GM23338 (cell line): ENCODE measurements at regions not wholly inside any gene's neighbourhood (a gene's known extent, or its start where the extent isn't known, plus 50 kb on each side); places are given as distances from the start of the nearest gene placed in this dataset.
A peak's percentile ranks its signal among the peaks of the same experiment; 100 is the strongest.
"Not testable (repeated sequence)": the region's sequence is repeated elsewhere in the genome, so short reads cannot be mapped to it uniquely, and the experiment has no call there.

Experiments used
- ATAC-seq: fragments of 200-7000 bp; cut with Tn5 transposase; 3 replicates; pipeline ENCODE4 v1.9.1; 2020
- DNase-seq: peaks from one replicate; pipeline ENCODE4 v3.0.0-alpha.2; 2015; ENCODE audit warnings: low spot score
- H2AFZ ChIP-seq: fragments of 200-600 bp; sonication (generic); 2 replicates; pipeline ENCODE4 v1.8.0; 2016; ENCODE audit warnings: antibody characterized with exemption, mild to moderate bottlenecking, moderate library complexity
- H3F3A ChIP-seq: fragments of 200-600 bp; sonication (generic); replicated peaks from 2 replicates; pipeline ENCODE4 v1.8.0; 2017; ENCODE audit warnings: antibody characterized with exemption, mixed run types, low read depth
- H3K27ac ChIP-seq: fragments of 200-600 bp; sonication (generic); 2 replicates; pipeline ENCODE4 v1.6.1; 2016; ENCODE audit warnings: low read depth
- H3K27me3 ChIP-seq: fragments of 200-600 bp; sonication (generic); 2 replicates; pipeline ENCODE4 v1.8.0; 2016; ENCODE audit warnings: mild to moderate bottlenecking, mixed run types, moderate library complexity; ENCODE audit not compliant: insufficient read depth
- H3K36me3 ChIP-seq: fragments of 200-600 bp; sonication (generic); 2 replicates; pipeline ENCODE4 v1.8.0; 2016; ENCODE audit warnings: mild to moderate bottlenecking; ENCODE audit not compliant: insufficient read depth
- H3K4me1 ChIP-seq: fragments of 200-600 bp; sonication (generic); 2 replicates; pipeline ENCODE4 v1.8.0; 2016; ENCODE audit warnings: mild to moderate bottlenecking, moderate library complexity; ENCODE audit not compliant: insufficient read depth
- H3K4me2 ChIP-seq: fragments of 200-600 bp; sonication (generic); 2 replicates; pipeline ENCODE4 v1.7.1; 2017; ENCODE audit warnings: mixed run types
- H3K4me3 ChIP-seq: fragments of 200-600 bp; sonication (generic); 2 replicates; pipeline ENCODE4 v1.6.1; 2016; ENCODE audit warnings: mixed run types
- H3K79me2 ChIP-seq: fragments of 200-600 bp; sonication (generic); replicated peaks from 2 replicates; pipeline ENCODE4 v1.8.0; 2017; ENCODE audit warnings: mild to moderate bottlenecking; ENCODE audit not compliant: insufficient read depth
- H3K9me2 ChIP-seq: fragments of 200-600 bp; sonication (generic); 2 replicates; pipeline ENCODE4 v1.8.0; 2017; ENCODE audit not compliant: insufficient read depth
- H4K20me1 ChIP-seq: fragments of 200-600 bp; sonication (generic); replicated peaks from 2 replicates; pipeline ENCODE4 v1.8.0; 2017; ENCODE audit warnings: mild to moderate bottlenecking; ENCODE audit not compliant: insufficient read depth
- H3K27ac Mint-ChIP-seq: 2 replicates; pipeline ENCODE4 v1.8.0; 2020; ENCODE audit warnings: inconsistent platforms, mild to moderate bottlenecking, moderate library complexity, mixed read lengths
- H3K27me3 Mint-ChIP-seq: 3 replicates; pipeline ENCODE4 v1.8.0; 2022; ENCODE audit warnings: low read depth, mild to moderate bottlenecking, moderate library complexity, mixed read lengths, inconsistent platforms; ENCODE audit not compliant: insufficient read depth, poor library complexity
- H3K36me3 Mint-ChIP-seq: 3 replicates; pipeline ENCODE4 v1.8.0; 2021; ENCODE audit warnings: low read depth, mild to moderate bottlenecking, inconsistent platforms, moderate library complexity, mixed read lengths
- H3K4me1 Mint-ChIP-seq: 3 replicates; pipeline ENCODE4 v1.8.0; 2020; ENCODE audit warnings: mild to moderate bottlenecking, inconsistent platforms, mixed read lengths
- H3K4me3 Mint-ChIP-seq: 3 replicates; pipeline ENCODE4 v1.8.0; 2021; ENCODE audit warnings: moderate library complexity, mild to moderate bottlenecking, inconsistent platforms, mixed read lengths
- H3K9me3 Mint-ChIP-seq: 3 replicates; pipeline ENCODE4 v1.8.0; 2020; ENCODE audit warnings: moderate library complexity, mild to moderate bottlenecking, inconsistent platforms, mixed read lengths
- CTCF ChIP-seq, 2 experiments: fragments of 200-600 bp in 1 of 2; sonication (generic) in 1 of 2; conservative IDR thresholded peaks; 2 replicates each; pipeline versions ENCODE4 v1.5.1 to v1.6.1; 2016 to 2017; ENCODE audit warnings: antibody characterized with exemption in 2 of 2, low read depth in 2 of 2, mild to moderate bottlenecking in 2 of 2, moderate library complexity in 1 of 2
- ETS1 ChIP-seq: IDR thresholded peaks from 2 replicates; pipeline ENCODE4 v1.6.1; 2016; ENCODE audit warnings: antibody characterized with exemption
- EZH2 ChIP-seq: fragments of 200-600 bp; sonication (generic); IDR thresholded peaks from one replicate; pipeline ENCODE4 v1.8.0; 2017; ENCODE audit warnings: antibody characterized with exemption, mild to moderate bottlenecking, low read depth; ENCODE audit not compliant: unreplicated experiment
- JUNB ChIP-seq: IDR thresholded peaks from one replicate; pipeline ENCODE4 v1.6.1; 2016; ENCODE audit warnings: antibody characterized with exemption; ENCODE audit not compliant: unreplicated experiment
- NANOG ChIP-seq: IDR thresholded peaks from 2 replicates; pipeline ENCODE4 v1.6.1; 2016; ENCODE audit warnings: antibody characterized with exemption, borderline replicate concordance
- POLR2AphosphoS5 ChIP-seq: IDR thresholded peaks from 2 replicates; pipeline ENCODE4 v1.6.1; 2016; ENCODE audit warnings: antibody characterized with exemption, low read depth
- REST ChIP-seq: IDR thresholded peaks from one replicate; pipeline ENCODE4 v1.6.1; 2018; ENCODE audit warnings: antibody characterized with exemption; ENCODE audit not compliant: unreplicated experiment
- STAT1 ChIP-seq: IDR thresholded peaks from one replicate; pipeline ENCODE4 v1.6.1; 2016; ENCODE audit warnings: antibody characterized with exemption; ENCODE audit not compliant: unreplicated experiment
- ZNF114 ChIP-seq: fragments of 250-450 bp; sonication (Bioruptor Pico); IDR thresholded peaks from 2 replicates; pipeline ENCODE4 v1.5.0; 2020; ENCODE audit warnings: mild to moderate bottlenecking, moderate library complexity
- ZNF331 ChIP-seq: fragments of 250-450 bp; sonication (Bioruptor Pico); IDR thresholded peaks from 2 replicates; pipeline ENCODE4 v1.5.0; 2020; ENCODE audit warnings: low read depth, mild to moderate bottlenecking, moderate library complexity

- DNase-seq (no peak), ATAC-seq (no peak)
- Mint-ChIP-seq H3K27ac (no peak overlapping the region), H3K9me3 (no peaks in the 10 kb centered on the region), H3K4me1 (peaks cover 13% of the 10 kb centered on the region), H3K27me3 (no peaks in the 10 kb centered on the region), H3K36me3 (no peaks in the 10 kb centered on the region), H3K4me3 (no peak overlapping the region)
- H2AFZ ChIP-seq: no peak overlapping the region
- no peaks in the 10 kb centered on the region for H4K20me1 ChIP-seq
- no peak for TF ChIP-seq STAT1
- no peak for TF ChIP-seq ETS1
- no peak for TF ChIP-seq POLR2AphosphoS5
- no peak for TF ChIP-seq JUNB
- TF ChIP-seq CTCF (conservative IDR thresholded peaks at IDR 0.05; ENCODE audit: low read depth in 2 of 2): no peak
- no peak for TF ChIP-seq NANOG
- TF ChIP-seq EZH2: no peak
- no peak for TF ChIP-seq ZNF114 (CRISPR knock-in tag)
- H3K4me2 ChIP-seq: no peak overlapping the region
- no peaks in the 10 kb centered on the region for H3F3A ChIP-seq
- H3K27me3 ChIP-seq: no peaks in the 10 kb centered on the region
- peaks cover 5% of the 10 kb centered on the region for H3K4me1 ChIP-seq
- no peaks in the 10 kb centered on the region for H3K79me2 ChIP-seq
- H3K36me3 ChIP-seq: no peaks in the 10 kb centered on the region
- no peak overlapping the region for H3K27ac ChIP-seq
- H3K4me3 ChIP-seq: no peak overlapping the region
- H3K9me2 ChIP-seq: no peaks in the 10 kb centered on the region
Observed at GRCh38 chr7:85261336-85261735, 74.5 kb upstream of the SEMA3D start.

GRCh38 chr7:85249787-85250186, 62.9 kb upstream of the SEMA3D start:
- not testable (repeated sequence) for H3K4me2 ChIP-seq, H3K4me1 ChIP-seq, H3K27me3 ChIP-seq, DNase-seq, H3F3A ChIP-seq, H3K36me3 ChIP-seq, H4K20me1 ChIP-seq, H3K27ac ChIP-seq, H3K27ac Mint-ChIP-seq, H3K4me3 ChIP-seq, ATAC-seq, H3K36me3 Mint-ChIP-seq, H3K79me2 ChIP-seq, H3K4me3 Mint-ChIP-seq, H3K9me2 ChIP-seq, H3K4me1 Mint-ChIP-seq, H3K27me3 Mint-ChIP-seq, H2AFZ ChIP-seq
- H3K9me3 Mint-ChIP-seq: peaks cover 11% of the 10 kb centered on the region

- no peak overlapping the region for H3K27ac Mint-ChIP-seq
- TF ChIP-seq REST (no peak), JUNB (no peak), ZNF331 (CRISPR knock-in tag) (no peak)
Observed at GRCh38 chr7:85239109-85239508, 52.3 kb upstream of the SEMA3D start.

More at GRCh38 chr7:85239109-85239508, 52.3 kb upstream of the SEMA3D start:
- Histone ChIP-seq H3K36me3 (no peaks in the 10 kb centered on the region), H3K9me2 (no peaks in the 10 kb centered on the region), H3K27me3 (no peaks in the 10 kb centered on the region), H4K20me1 (no peaks in the 10 kb centered on the region), H3K79me2 (no peaks in the 10 kb centered on the region), H3K4me1 (no peaks in the 10 kb centered on the region), H3F3A (no peaks in the 10 kb centered on the region), H3K27ac (no peak overlapping the region), H3K4me2 (no peak overlapping the region), H3K4me3 (no peak overlapping the region), H2AFZ (peak overlapping the region; percentile 64)
- H3K36me3 Mint-ChIP-seq: no peaks in the 10 kb centered on the region
- ATAC-seq: no peak
- no peaks in the 10 kb centered on the region for H3K4me1 Mint-ChIP-seq
- H3K27me3 Mint-ChIP-seq: no peaks in the 10 kb centered on the region
- H3K4me3 Mint-ChIP-seq: no peak overlapping the region
- no peaks in the 10 kb centered on the region for H3K9me3 Mint-ChIP-seq
- no peak for DNase-seq
